HCT116 (cell line): ENCODE measurements at regions not wholly inside any gene's neighbourhood (a gene's known extent, or its start where the extent isn't known, plus 50 kb on each side); places are given as distances from the start of the nearest gene placed in this dataset.

Experiments
- CEBPB ChIP-seq: IDR thresholded peaks from 2 replicates; pipeline ENCODE4 v1.6.1; 2012; ENCODE audit warnings: low read depth
- EZH2phosphoT487 ChIP-seq: fragments of 200-600 bp; IDR thresholded peaks from 2 replicates; pipeline ENCODE4 v1.6.1; 2018; ENCODE audit warnings: antibody characterized with exemption, borderline replicate concordance
- JUND ChIP-seq: IDR thresholded peaks from 2 replicates; pipeline ENCODE4 v1.6.1; 2012
- POLR2A ChIP-seq: IDR thresholded peaks from 2 replicates; pipeline ENCODE4 v1.7.0; 2011; ENCODE audit warnings: borderline replicate concordance; ENCODE audit not compliant: insufficient read depth, insufficient read length; ENCODE audit errors: extremely low read depth
- POLR2AphosphoS5 ChIP-seq: IDR thresholded peaks from 2 replicates; pipeline ENCODE4 v1.6.1; 2011; ENCODE audit warnings: mild to moderate bottlenecking, low read depth, low read length, moderate library complexity
- SP1 ChIP-seq: IDR thresholded peaks from 2 replicates; pipeline ENCODE4 v1.6.1; 2012; ENCODE audit warnings: low read depth
- SRF ChIP-seq: IDR thresholded peaks from 2 replicates; pipeline ENCODE4 v1.6.1; 2012; ENCODE audit warnings: low read depth
- TCF7L2 ChIP-seq: IDR thresholded peaks from 2 replicates; pipeline ENCODE4 v1.7.0; 2011; ENCODE audit warnings: borderline replicate concordance, inconsistent platforms; ENCODE audit not compliant: insufficient read depth, insufficient read length; ENCODE audit errors: extremely low read depth
- ZNF274 ChIP-seq: fragments of 200-500 bp; sonication (Bioruptor generic); IDR thresholded peaks from 2 replicates; pipeline ENCODE4 v1.6.1; 2014; ENCODE audit warnings: mild to moderate bottlenecking, low read depth, low read length, inconsistent platforms
- TF ChIP-seq, protein P1 (sequence below), 3 experiments: fragments of 200-600 bp in 1 of 3; sonication (generic) in 1 of 3; IDR thresholded peaks in 2 of 3; conservative IDR thresholded peaks in 1 of 3; 2 replicates each; pipeline ENCODE4 v1.5.1; 2012 to 2017; ENCODE audit warnings: low read depth in 2 of 3, low read length in 2 of 3, antibody characterized with exemption in 1 of 3, borderline replicate concordance in 1 of 3, control low read depth in 1 of 3, mild to moderate bottlenecking in 1 of 3, mixed read lengths in 1 of 3, mixed run types in 1 of 3, moderate library complexity in 1 of 3; ENCODE audit not compliant: insufficient read depth in 1 of 3
- TF ChIP-seq, protein P2 (sequence below): IDR thresholded peaks from 2 replicates; pipeline ENCODE4 v1.6.1; 2012

DNA sequence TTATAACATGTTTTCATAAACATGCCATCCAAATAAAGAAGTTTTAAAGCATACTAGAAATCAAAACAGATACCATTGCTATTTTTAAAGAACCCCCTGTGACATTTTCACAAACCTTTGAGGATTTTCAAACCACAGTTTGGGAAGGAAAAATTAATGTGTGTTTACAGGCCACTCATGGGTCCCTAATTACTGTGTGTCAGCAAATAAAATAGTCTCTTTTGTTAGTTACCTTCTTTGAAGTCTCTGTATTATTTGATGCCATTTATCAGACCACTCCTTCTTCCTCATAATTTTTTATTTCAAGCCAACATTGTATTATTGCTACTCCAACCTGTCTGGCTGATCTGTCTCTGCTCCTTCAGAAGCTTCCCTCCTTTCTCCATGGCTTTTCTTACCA, 72.6 kb upstream of the TET2 start:
- no peak for TF ChIP-seq EZH2phosphoT487
- no peak for TF ChIP-seq POLR2A
- TF ChIP-seq, protein P1, sequence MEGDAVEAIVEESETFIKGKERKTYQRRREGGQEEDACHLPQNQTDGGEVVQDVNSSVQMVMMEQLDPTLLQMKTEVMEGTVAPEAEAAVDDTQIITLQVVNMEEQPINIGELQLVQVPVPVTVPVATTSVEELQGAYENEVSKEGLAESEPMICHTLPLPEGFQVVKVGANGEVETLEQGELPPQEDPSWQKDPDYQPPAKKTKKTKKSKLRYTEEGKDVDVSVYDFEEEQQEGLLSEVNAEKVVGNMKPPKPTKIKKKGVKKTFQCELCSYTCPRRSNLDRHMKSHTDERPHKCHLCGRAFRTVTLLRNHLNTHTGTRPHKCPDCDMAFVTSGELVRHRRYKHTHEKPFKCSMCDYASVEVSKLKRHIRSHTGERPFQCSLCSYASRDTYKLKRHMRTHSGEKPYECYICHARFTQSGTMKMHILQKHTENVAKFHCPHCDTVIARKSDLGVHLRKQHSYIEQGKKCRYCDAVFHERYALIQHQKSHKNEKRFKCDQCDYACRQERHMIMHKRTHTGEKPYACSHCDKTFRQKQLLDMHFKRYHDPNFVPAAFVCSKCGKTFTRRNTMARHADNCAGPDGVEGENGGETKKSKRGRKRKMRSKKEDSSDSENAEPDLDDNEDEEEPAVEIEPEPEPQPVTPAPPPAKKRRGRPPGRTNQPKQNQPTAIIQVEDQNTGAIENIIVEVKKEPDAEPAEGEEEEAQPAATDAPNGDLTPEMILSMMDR (IDR thresholded peaks at IDR 0.05 in 2 of 3, conservative IDR thresholded peaks at IDR 0.05 in 1 of 3; ENCODE audit: borderline replicate concordance in 1 of 3, insufficient read depth in 1 of 3, low read depth in 2 of 3, low read length in 2 of 3), result no peak
- no peak for TF ChIP-seq POLR2AphosphoS5
- no peak for TF ChIP-seq TCF7L2
- TF ChIP-seq SRF, result no peak
- no peak for TF ChIP-seq CEBPB
- no peak for TF ChIP-seq ZNF274
- TF ChIP-seq, protein P2, sequence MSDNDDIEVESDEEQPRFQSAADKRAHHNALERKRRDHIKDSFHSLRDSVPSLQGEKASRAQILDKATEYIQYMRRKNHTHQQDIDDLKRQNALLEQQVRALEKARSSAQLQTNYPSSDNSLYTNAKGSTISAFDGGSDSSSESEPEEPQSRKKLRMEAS, result no peak
- TF ChIP-seq SP1, result no peak
- TF ChIP-seq JUND, result no peak
